ENCODE measurements at regions not wholly inside any gene's neighbourhood (a gene's known extent, or its start where the extent isn't known, plus 50 kb on each side); places are given as distances from the start of the nearest gene placed in this dataset.

GRCh38 chr6:126664271-126664670, 324.4 kb downstream of the CENPW start:
- no peak for TF ChIP-seq CTCF (IDR thresholded peaks at IDR 0.05; ENCODE audit: low read length)
- TF ChIP-seq EZH2 (IDR thresholded peaks at IDR 0.05; ENCODE audit: borderline replicate concordance, low read length), result no peak

Measured in OCI-LY1 (cell line).